ENCODE measurements at regions not wholly inside any gene's neighbourhood (a gene's known extent, or its start where the extent isn't known, plus 50 kb on each side); places are given as distances from the start of the nearest gene placed in this dataset.

DNA sequence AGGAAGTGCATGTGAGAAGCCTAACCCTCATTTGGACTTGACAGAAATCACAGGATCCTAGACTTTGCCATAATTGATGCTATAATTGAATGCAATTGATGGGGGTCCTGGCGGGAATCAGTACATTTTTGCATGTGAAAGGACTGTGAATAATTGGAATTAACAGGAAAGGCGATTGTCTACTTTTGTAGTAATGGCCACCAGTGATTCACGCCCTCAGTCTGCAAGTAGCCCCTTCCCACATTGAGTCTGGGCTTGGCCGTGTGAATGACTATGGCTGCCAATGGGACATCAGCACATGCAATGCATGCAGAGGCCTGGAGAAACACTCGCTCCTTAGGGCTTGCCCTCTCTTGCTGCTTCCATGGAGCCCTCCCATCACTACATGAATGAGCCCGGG is 107.8 kb upstream of the OSMR start:
- 94% methylated on average over 4 of the region's 6 CpGs for WGBS (ENCODE audit: insufficient coverage)
- CTCF ChIA-PET = no interaction called here
- no peaks in the 10 kb centered on the region for H3K27me3 ChIP-seq (replicated peaks in 1 of 4; ENCODE audit: control extremely low read depth in 1 of 4, control insufficient read depth in 3 of 4, insufficient read depth in 4 of 4, low read length in 3 of 4)
- H3K9me3 ChIP-seq (ENCODE audit: control extremely low read depth in 1 of 3, control insufficient read depth in 2 of 3, insufficient read depth in 1 of 3, low read length in 2 of 3) = peaks cover 0 to 7% (median 3%) of the 10 kb centered on the region in 3 donors
- no peaks in the 10 kb centered on the region for H3K36me3 ChIP-seq (replicated peaks in 1 of 2; ENCODE audit: control extremely low read depth in 1 of 2, control insufficient read depth in 1 of 2, extremely low read depth in 1 of 2, insufficient read depth in 2 of 2, low read length in 1 of 2)
- no peak for TF ChIP-seq EZH2 (IDR thresholded peaks at IDR 0.05; ENCODE audit: borderline replicate concordance, insufficient read depth, low read depth, low read length, poor library complexity, severe bottlenecking)
- TF ChIP-seq, protein P1, sequence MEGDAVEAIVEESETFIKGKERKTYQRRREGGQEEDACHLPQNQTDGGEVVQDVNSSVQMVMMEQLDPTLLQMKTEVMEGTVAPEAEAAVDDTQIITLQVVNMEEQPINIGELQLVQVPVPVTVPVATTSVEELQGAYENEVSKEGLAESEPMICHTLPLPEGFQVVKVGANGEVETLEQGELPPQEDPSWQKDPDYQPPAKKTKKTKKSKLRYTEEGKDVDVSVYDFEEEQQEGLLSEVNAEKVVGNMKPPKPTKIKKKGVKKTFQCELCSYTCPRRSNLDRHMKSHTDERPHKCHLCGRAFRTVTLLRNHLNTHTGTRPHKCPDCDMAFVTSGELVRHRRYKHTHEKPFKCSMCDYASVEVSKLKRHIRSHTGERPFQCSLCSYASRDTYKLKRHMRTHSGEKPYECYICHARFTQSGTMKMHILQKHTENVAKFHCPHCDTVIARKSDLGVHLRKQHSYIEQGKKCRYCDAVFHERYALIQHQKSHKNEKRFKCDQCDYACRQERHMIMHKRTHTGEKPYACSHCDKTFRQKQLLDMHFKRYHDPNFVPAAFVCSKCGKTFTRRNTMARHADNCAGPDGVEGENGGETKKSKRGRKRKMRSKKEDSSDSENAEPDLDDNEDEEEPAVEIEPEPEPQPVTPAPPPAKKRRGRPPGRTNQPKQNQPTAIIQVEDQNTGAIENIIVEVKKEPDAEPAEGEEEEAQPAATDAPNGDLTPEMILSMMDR (IDR thresholded peaks at IDR 0.05) = no peak
- H3K4me3 ChIP-seq (ENCODE audit: control extremely low read depth in 1 of 5, extremely low read depth in 1 of 5, insufficient read depth in 1 of 5, low read depth in 2 of 5, low read length in 4 of 5) = no peak overlapping the region
- Mint-ChIP-seq H3K4me3 (no peak overlapping the region), H3K27ac (no peak overlapping the region), H3K27me3 (peaks cover 5% of the 10 kb centered on the region), H3K9me3 (ENCODE audit: insufficient read depth) (peaks cover 7% of the 10 kb centered on the region), H3K4me1 (no peaks in the 10 kb centered on the region)
- no peak for ATAC-seq (ENCODE audit: low read depth)
- no peaks in the 10 kb centered on the region for H3K4me1 ChIP-seq (ENCODE audit: control insufficient read depth in 2 of 2, insufficient read depth in 2 of 2, low read length in 2 of 2)
- H3K4me2 ChIP-seq (replicated peaks; ENCODE audit: low read depth, low read length, poor library complexity, severe bottlenecking) = no peak overlapping the region
- no peak overlapping the region for H3K27ac ChIP-seq (ENCODE audit: low read length in 2 of 2)
- no peak for DNase-seq
- H4K20me1 ChIP-seq (ENCODE audit: control insufficient read depth, insufficient read depth, low read length, poor library complexity, severe bottlenecking) = no peaks in the 10 kb centered on the region
- POLR2A ChIA-PET = no interaction called here
- no peak overlapping the region for H2AFZ ChIP-seq (ENCODE audit: insufficient read depth, low read depth, low read length, poor library complexity, severe bottlenecking)
- no peaks in the 10 kb centered on the region for H3K79me2 ChIP-seq (ENCODE audit: control insufficient read depth, insufficient read depth, low read length)
- intact Hi-C loops (cut with micrococcal nuclease) = no loop called here
- no peak overlapping the region for H3K9ac ChIP-seq (ENCODE audit: low read length)

DNA sequence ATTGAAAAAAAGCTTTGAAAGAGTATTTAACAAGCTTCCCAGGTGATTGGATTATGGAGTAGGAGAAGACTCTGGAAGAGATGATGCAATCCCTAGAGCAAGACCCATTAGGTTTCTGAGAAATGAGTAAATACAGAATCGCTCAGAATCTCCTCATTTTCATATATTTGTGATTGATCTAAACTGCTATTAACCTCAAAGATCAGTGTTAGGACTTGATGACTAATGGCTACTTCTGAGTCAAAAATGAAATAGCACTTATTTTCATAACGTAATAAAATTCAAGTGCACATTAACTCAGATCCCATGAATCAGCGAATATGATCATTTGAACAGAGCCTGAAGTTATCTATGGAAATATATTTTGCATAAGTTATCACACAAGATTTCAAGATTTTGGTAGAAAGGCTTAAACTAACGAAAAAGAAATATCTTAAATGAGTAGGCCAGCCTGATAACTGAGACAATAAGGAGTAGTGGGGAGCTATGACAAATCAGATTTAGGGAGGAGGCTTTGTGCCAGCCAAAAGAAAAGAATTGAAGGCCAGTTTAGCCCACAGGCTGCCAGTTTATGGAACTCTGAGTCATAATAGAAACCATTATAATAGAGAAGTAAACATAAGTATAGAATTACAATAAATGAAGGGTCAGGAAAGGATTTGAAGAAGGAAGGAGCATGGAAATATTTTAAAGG is 106.7 kb upstream of the OSMR start:
- no peak overlapping the region for H2AFZ ChIP-seq (ENCODE audit: insufficient read depth, low read depth, low read length, poor library complexity, severe bottlenecking)
- DNase-seq = no peak
- H3K4me3 Mint-ChIP-seq = no peak overlapping the region
- H3K9me3 Mint-ChIP-seq (ENCODE audit: insufficient read depth) = peaks cover 7% of the 10 kb centered on the region
- no peaks in the 10 kb centered on the region for H3K4me1 ChIP-seq (ENCODE audit: control insufficient read depth in 2 of 2, insufficient read depth in 2 of 2, low read length in 2 of 2)
- ATAC-seq (ENCODE audit: low read depth) = no peak
- H4K20me1 ChIP-seq (ENCODE audit: control insufficient read depth, insufficient read depth, low read length, poor library complexity, severe bottlenecking) = no peaks in the 10 kb centered on the region
- H3K4me1 Mint-ChIP-seq = no peaks in the 10 kb centered on the region
- H3K79me2 ChIP-seq (ENCODE audit: control insufficient read depth, insufficient read depth, low read length) = no peaks in the 10 kb centered on the region
- no peak overlapping the region for H3K27ac Mint-ChIP-seq
- intact Hi-C loops (cut with micrococcal nuclease) = no loop called here
- no peaks in the 10 kb centered on the region for H3K27me3 ChIP-seq (replicated peaks in 1 of 4; ENCODE audit: control extremely low read depth in 1 of 4, control insufficient read depth in 3 of 4, insufficient read depth in 4 of 4, low read length in 3 of 4)
- ChIA-PET CTCF (no interaction called here), POLR2A (no interaction called here)
- no peak overlapping the region for H3K4me2 ChIP-seq (replicated peaks; ENCODE audit: low read depth, low read length, poor library complexity, severe bottlenecking)
- WGBS (ENCODE audit: insufficient coverage) = no CpG with 5 or more reads among the region's 4 CpGs
- no peaks in the 10 kb centered on the region for H3K36me3 ChIP-seq (replicated peaks in 1 of 2; ENCODE audit: control extremely low read depth in 1 of 2, control insufficient read depth in 1 of 2, extremely low read depth in 1 of 2, insufficient read depth in 2 of 2, low read length in 1 of 2)
- peaks cover 5% of the 10 kb centered on the region for H3K27me3 Mint-ChIP-seq
- TF ChIP-seq, protein P1 (IDR thresholded peaks at IDR 0.05) = no peak
- TF ChIP-seq EZH2 (IDR thresholded peaks at IDR 0.05; ENCODE audit: borderline replicate concordance, insufficient read depth, low read depth, low read length, poor library complexity, severe bottlenecking) = no peak
- H3K9me3 ChIP-seq (ENCODE audit: control extremely low read depth in 1 of 3, control insufficient read depth in 2 of 3, insufficient read depth in 1 of 3, low read length in 2 of 3) = peaks cover 0 to 8% (median 8%) of the 10 kb centered on the region in 3 donors
- H3K9ac ChIP-seq (ENCODE audit: low read length) = no peak overlapping the region
- H3K27ac ChIP-seq (ENCODE audit: low read length in 2 of 2) = no peak overlapping the region
- H3K4me3 ChIP-seq (ENCODE audit: control extremely low read depth in 1 of 5, extremely low read depth in 1 of 5, insufficient read depth in 1 of 5, low read depth in 2 of 5, low read length in 4 of 5) = no peak overlapping the region
